CD14-positive monocyte (primary cell): ENCODE measurements at regions not wholly inside any gene's neighbourhood (a gene's known extent, or its start where the extent isn't known, plus 50 kb on each side); places are given as distances from the start of the nearest gene placed in this dataset.

Experiments used
- DNase-seq, 3 donors: peaks; one replicate each; pipeline ENCODE4 v3.0.0-alpha.2; 2011 to 2022
- H2AFZ ChIP-seq: 2 replicates; pipeline ENCODE4 v1.6.0; 2012; ENCODE audit warnings: mild to moderate bottlenecking, low read depth, low read length, inconsistent platforms; ENCODE audit not compliant: insufficient read depth, poor library complexity, severe bottlenecking
- H3K27ac ChIP-seq, 2 donors: 1 replicate in 1 of 2; 2 replicates in 1 of 2; pipeline ENCODE4 v1.5.1; 2012 to 2013; ENCODE audit warnings: low read length in 2 of 2, control low read depth in 1 of 2, inconsistent platforms in 1 of 2, low read depth in 1 of 2, mild to moderate bottlenecking in 1 of 2
- H3K27me3 ChIP-seq, 2 donors: one replicate each; pipeline versions ENCODE4 v1.6.0 to v1.6.1; 2011 to 2013; ENCODE audit warnings: low read length in 2 of 2; ENCODE audit not compliant: control insufficient read depth in 2 of 2, insufficient read depth in 2 of 2
- H3K36me3 ChIP-seq, 2 donors: replicated peaks in 1 of 2; 1 replicate in 1 of 2; 2 replicates in 1 of 2; pipeline versions ENCODE4 v1.5.1 to v1.6.1; 2012 to 2013; ENCODE audit warnings: low read length in 2 of 2, control low read depth in 1 of 2, inconsistent platforms in 1 of 2, mild to moderate bottlenecking in 1 of 2; ENCODE audit not compliant: insufficient read depth in 2 of 2, control insufficient read depth in 1 of 2
- H3K4me1 ChIP-seq, 2 donors: 1 replicate in 1 of 2; 2 replicates in 1 of 2; pipeline versions ENCODE4 v1.5.1 to v1.6.1; 2012 to 2013; ENCODE audit warnings: low read length in 2 of 2, control low read depth in 1 of 2, inconsistent platforms in 1 of 2, mild to moderate bottlenecking in 1 of 2, moderate library complexity in 1 of 2; ENCODE audit not compliant: insufficient read depth in 2 of 2, control insufficient read depth in 1 of 2
- H3K4me2 ChIP-seq: replicated peaks from 2 replicates; pipeline ENCODE3; 2012; ENCODE audit warnings: low read length, moderate library complexity, mild to moderate bottlenecking; ENCODE audit not compliant: poor library complexity, severe bottlenecking; ENCODE audit errors: extremely low read depth
- H3K4me3 ChIP-seq, 3 experiments: fragments of 200-600 bp in 1 of 3; sonication (generic) in 1 of 3; replicated peaks in 1 of 3; 1 replicate in 2 of 3; 2 replicates in 1 of 3; pipeline ENCODE4 v1.5.1; 2011 to 2013; ENCODE audit warnings: low read length in 3 of 3, mild to moderate bottlenecking in 3 of 3, control low read depth in 2 of 3, low read depth in 2 of 3, inconsistent platforms in 1 of 3, moderate library complexity in 1 of 3
- H3K79me2 ChIP-seq: 2 replicates; pipeline ENCODE4 v1.6.0; 2012; ENCODE audit warnings: mild to moderate bottlenecking, control low read depth, inconsistent platforms, low read length, moderate library complexity; ENCODE audit not compliant: insufficient read depth
- H3K9ac ChIP-seq: 2 replicates; pipeline ENCODE4 v1.6.0; 2017; ENCODE audit warnings: low read length, mild to moderate bottlenecking; ENCODE audit not compliant: insufficient read depth, poor library complexity, severe bottlenecking
- H3K9me3 ChIP-seq, 2 donors: replicated peaks in 1 of 2; 1 replicate in 1 of 2; 2 replicates in 1 of 2; pipeline versions ENCODE4 v1.5.1 to v1.6.1; 2012 to 2013; ENCODE audit warnings: low read length in 2 of 2, control low read depth in 1 of 2; ENCODE audit not compliant: control insufficient read depth in 1 of 2, insufficient read depth in 1 of 2
- H4K20me1 ChIP-seq: 2 replicates; pipeline ENCODE4 v1.6.0; 2012; ENCODE audit warnings: mild to moderate bottlenecking, low read length, control low read depth, moderate library complexity; ENCODE audit not compliant: insufficient read depth
- H3K27ac Mint-ChIP-seq, 7 donors: one replicate each; pipeline ENCODE4 v1.8.0; 2020; ENCODE audit warnings: mild to moderate bottlenecking in 7 of 7, mixed read lengths in 7 of 7, moderate library complexity in 6 of 7, inconsistent platforms in 2 of 7
- H3K27me3 Mint-ChIP-seq, 3 donors: one replicate each; pipeline ENCODE4 v1.8.0; 2021 to 2022; ENCODE audit warnings: low read depth in 3 of 3, mild to moderate bottlenecking in 3 of 3, mixed read lengths in 3 of 3, moderate library complexity in 3 of 3, inconsistent platforms in 1 of 3
- H3K36me3 Mint-ChIP-seq, 2 donors: one replicate each; pipeline ENCODE4 v1.8.0; 2020; ENCODE audit warnings: mixed read lengths in 2 of 2, inconsistent platforms in 1 of 2, mild to moderate bottlenecking in 1 of 2
- H3K4me1 Mint-ChIP-seq: one replicate; pipeline ENCODE4 v1.8.0; 2020; ENCODE audit warnings: mild to moderate bottlenecking, mixed read lengths
- H3K4me3 Mint-ChIP-seq, 2 donors: one replicate each; pipeline ENCODE4 v1.8.0; 2020; ENCODE audit warnings: mild to moderate bottlenecking in 2 of 2, mixed read lengths in 2 of 2, moderate library complexity in 1 of 2
- H3K9me3 Mint-ChIP-seq, 7 donors: one replicate each; pipeline ENCODE4 v1.8.0; 2020 to 2022; ENCODE audit warnings: mixed read lengths in 7 of 7, mild to moderate bottlenecking in 6 of 7, moderate library complexity in 6 of 7, inconsistent platforms in 2 of 7
- WGBS: methylation state at CpG from one replicate; pipeline ENCODE4 v1.1.5; 2013; ENCODE audit warnings: missing lambda C conversion rate; ENCODE audit not compliant: insufficient coverage; 5-methylcytosine and 5-hydroxymethylcytosine counted together
- intact Hi-C, 2 donors: fragments of 100-400 bp; cut with micrococcal nuclease; formaldehyde crosslinking; loops; one replicate each; pipeline versions ENCODE4 v1.15.0 to v1.15.1; 2023
- TF ChIP-seq, protein P1 (sequence below): fragments of 200-600 bp; IDR thresholded peaks from one replicate; pipeline ENCODE4 v1.8.0; 2022; ENCODE audit warnings: antibody characterized with exemption, mild to moderate bottlenecking

DNA sequence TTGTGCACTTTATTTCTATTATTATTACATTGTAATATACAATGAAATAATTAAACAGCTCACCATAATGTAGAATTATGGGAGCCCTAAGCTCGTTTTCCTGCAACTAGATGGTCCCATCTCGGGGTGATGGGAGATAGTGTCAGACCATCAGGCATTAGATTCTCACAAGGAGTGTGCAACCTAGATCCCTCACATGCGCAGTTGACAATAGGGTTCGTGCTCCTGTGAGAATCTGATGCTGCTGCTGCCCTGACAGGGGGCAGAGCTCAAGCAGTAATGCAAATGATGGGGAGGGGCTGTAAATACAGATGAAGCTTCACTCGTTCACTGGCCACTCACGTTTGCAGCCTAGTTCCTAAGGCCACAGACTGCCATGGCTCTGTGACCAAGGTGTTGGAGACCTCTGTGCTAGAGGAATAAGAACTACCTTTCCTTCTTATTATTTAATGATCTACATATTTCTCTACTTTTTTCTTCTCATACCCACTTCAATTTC lies 492.9 kb upstream of the INTU start:
- DNase-seq = no peak
- intact Hi-C loops = no loop called here
- Mint-ChIP-seq H3K4me1 (no peaks in the 10 kb centered on the region), H3K27me3 (peaks cover 0 to 1% (median 0%) of the 10 kb centered on the region in 3 donors), H3K4me3 (no peak overlapping the region), H3K36me3 (no peaks in the 10 kb centered on the region), H3K9me3 (peaks cover 0 to 4% (median 0%) of the 10 kb centered on the region in 7 donors), H3K27ac (no peak overlapping the region)
- no peaks in the 10 kb centered on the region for H4K20me1 ChIP-seq
- H3K79me2 ChIP-seq = no peaks in the 10 kb centered on the region
- H3K9ac ChIP-seq = no peak overlapping the region
- no peak overlapping the region for H3K4me3 ChIP-seq
- TF ChIP-seq, protein P1, sequence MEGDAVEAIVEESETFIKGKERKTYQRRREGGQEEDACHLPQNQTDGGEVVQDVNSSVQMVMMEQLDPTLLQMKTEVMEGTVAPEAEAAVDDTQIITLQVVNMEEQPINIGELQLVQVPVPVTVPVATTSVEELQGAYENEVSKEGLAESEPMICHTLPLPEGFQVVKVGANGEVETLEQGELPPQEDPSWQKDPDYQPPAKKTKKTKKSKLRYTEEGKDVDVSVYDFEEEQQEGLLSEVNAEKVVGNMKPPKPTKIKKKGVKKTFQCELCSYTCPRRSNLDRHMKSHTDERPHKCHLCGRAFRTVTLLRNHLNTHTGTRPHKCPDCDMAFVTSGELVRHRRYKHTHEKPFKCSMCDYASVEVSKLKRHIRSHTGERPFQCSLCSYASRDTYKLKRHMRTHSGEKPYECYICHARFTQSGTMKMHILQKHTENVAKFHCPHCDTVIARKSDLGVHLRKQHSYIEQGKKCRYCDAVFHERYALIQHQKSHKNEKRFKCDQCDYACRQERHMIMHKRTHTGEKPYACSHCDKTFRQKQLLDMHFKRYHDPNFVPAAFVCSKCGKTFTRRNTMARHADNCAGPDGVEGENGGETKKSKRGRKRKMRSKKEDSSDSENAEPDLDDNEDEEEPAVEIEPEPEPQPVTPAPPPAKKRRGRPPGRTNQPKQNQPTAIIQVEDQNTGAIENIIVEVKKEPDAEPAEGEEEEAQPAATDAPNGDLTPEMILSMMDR = no peak
- H3K4me2 ChIP-seq = no peak overlapping the region
- H3K27me3 ChIP-seq = no peaks in the 10 kb centered on the region
- H3K9me3 ChIP-seq = peaks cover 0 to 3% of the 10 kb centered on the region in 2 donors
- H2AFZ ChIP-seq = no peak overlapping the region
- H3K36me3 ChIP-seq = no peaks in the 10 kb centered on the region
- no peak overlapping the region for H3K27ac ChIP-seq
- H3K4me1 ChIP-seq = no peaks in the 10 kb centered on the region
- WGBS = 86% methylated on average over 1 of the region's 6 CpGs

DNA sequence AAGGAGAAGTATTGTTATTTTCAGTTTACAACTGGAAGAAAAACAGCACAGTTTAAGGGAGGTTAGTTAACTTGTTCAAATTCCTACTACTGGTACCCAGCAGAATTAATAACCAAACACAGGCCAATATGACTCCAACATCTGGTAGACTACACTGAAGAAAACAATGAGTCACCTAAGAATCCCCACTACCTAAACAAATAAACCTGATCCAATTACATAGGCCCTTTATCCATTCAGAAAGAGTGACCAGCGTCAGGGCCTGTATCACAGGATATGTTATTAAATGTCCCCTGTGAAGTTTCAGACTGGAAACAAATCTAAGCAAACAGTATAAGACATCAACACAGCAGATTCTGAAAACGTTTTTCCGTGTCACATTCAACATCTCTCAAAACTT lies 492.5 kb upstream of the INTU start:
- Histone ChIP-seq H4K20me1 (no peaks in the 10 kb centered on the region), H3K9ac (no peak overlapping the region), H2AFZ (no peak overlapping the region), H3K27me3 (no peaks in the 10 kb centered on the region), H3K4me3 (no peak overlapping the region), H3K9me3 (peaks cover 0 to 3% of the 10 kb centered on the region in 2 donors), H3K4me1 (no peaks in the 10 kb centered on the region), H3K27ac (no peak overlapping the region), H3K36me3 (no peaks in the 10 kb centered on the region), H3K79me2 (no peaks in the 10 kb centered on the region), H3K4me2 (no peak overlapping the region)
- TF ChIP-seq, protein P1 = no peak
- H3K36me3 Mint-ChIP-seq = no peaks in the 10 kb centered on the region
- H3K4me3 Mint-ChIP-seq = no peak overlapping the region
- intact Hi-C loops = no loop called here
- DNase-seq = no peak
- H3K27ac Mint-ChIP-seq = no peak overlapping the region
- 40% methylated on average over 1 of the region's 3 CpGs for WGBS
- H3K4me1 Mint-ChIP-seq = no peaks in the 10 kb centered on the region
- peaks cover 0 to 1% (median 0%) of the 10 kb centered on the region in 3 donors for H3K27me3 Mint-ChIP-seq
- peaks cover 0 to 4% (median 0%) of the 10 kb centered on the region in 7 donors for H3K9me3 Mint-ChIP-seq
